GM12873 (cell line): ENCODE measurements at regions not wholly inside any gene's neighbourhood (a gene's known extent, or its start where the extent isn't known, plus 50 kb on each side); places are given as distances from the start of the nearest gene placed in this dataset.

Experiments used
- CTCF ChIP-seq: IDR thresholded peaks from 2 replicates; pipeline ENCODE4 v1.5.1; 2012; ENCODE audit warnings: low read depth, mild to moderate bottlenecking, moderate library complexity, low read length, control low read depth; ENCODE audit not compliant: insufficient read depth; ENCODE audit errors: missing control alignments

GRCh38 chr6:147930745-147931144 is 411.9 kb upstream of the SASH1 start:
- no peak for TF ChIP-seq CTCF

GRCh38 chr6:147933224-147933623 is 409.4 kb upstream of the SASH1 start:
- TF ChIP-seq CTCF = no peak

GRCh38 chr6:147935656-147936055 is 407.0 kb upstream of the SASH1 start:
- no peak for TF ChIP-seq CTCF

- no peak for TF ChIP-seq CTCF
Measured at GRCh38 chr6:147936703-147937470, 405.8 kb upstream of the SASH1 start.

GRCh38 chr6:147941143-147941542 is 401.5 kb upstream of the SASH1 start:
- no peak for TF ChIP-seq CTCF

- no peak for TF ChIP-seq CTCF
Measured at GRCh38 chr6:147942363-147942762, 400.3 kb upstream of the SASH1 start.

- TF ChIP-seq CTCF = no peak
Measured at GRCh38 chr6:147944122-147944521, 398.5 kb upstream of the SASH1 start.
